CD4-positive, alpha-beta T cell (primary cell): ENCODE measurements at regions not wholly inside any gene's neighbourhood (a gene's known extent, or its start where the extent isn't known, plus 50 kb on each side); places are given as distances from the start of the nearest gene placed in this dataset.

Source experiments
- ATAC-seq: fragments of 200-7000 bp; cut with Tn5 transposase; one replicate; pipeline ENCODE4 v1.10.0; 2022; ENCODE audit warnings: mild to moderate bottlenecking; ENCODE audit not compliant: poor library complexity
- CTCF ChIA-PET: fragments of 350-600 bp; sonication (Branson Sonifier 250); formaldehyde crosslinking; loops from one replicate; lab custom pipeline; 2021; ENCODE audit warnings: antibody characterized with exemption, inconsistent platforms; lab: Charles Lee
- POLR2A ChIA-PET: fragments of 350-600 bp; sonication (Branson Sonifier 250); formaldehyde crosslinking; loops from one replicate; lab custom pipeline; 2021; ENCODE audit warnings: antibody characterized with exemption, inconsistent platforms; lab: Charles Lee
- DNase-seq, 14 experiments: peaks; one replicate each; pipeline ENCODE4 v3.0.0-alpha.2; 2013 to 2020; ENCODE audit warnings: mixed read lengths in 2 of 14
- H3K27ac ChIP-seq, 2 donors: one replicate each; pipeline versions ENCODE4 v1.5.1 to v1.7.0; 2013; ENCODE audit warnings: low read length in 2 of 2, low read depth in 1 of 2, mild to moderate bottlenecking in 1 of 2
- H3K27me3 ChIP-seq, 2 experiments: 1 replicate in 1 of 2; 2 replicates in 1 of 2; pipeline versions ENCODE4 v1.6.1 to v1.7.0; 2013; ENCODE audit warnings: low read length in 2 of 2, control low read depth in 1 of 2, mild to moderate bottlenecking in 1 of 2, moderate library complexity in 1 of 2; ENCODE audit not compliant: insufficient read depth in 2 of 2, control insufficient read depth in 1 of 2
- H3K36me3 ChIP-seq: one replicate; pipeline ENCODE4 v1.6.1; 2013; ENCODE audit warnings: low read length, control low read depth; ENCODE audit not compliant: insufficient read depth
- H3K4me1 ChIP-seq: one replicate; pipeline ENCODE4 v1.6.1; 2013; ENCODE audit warnings: low read length, control low read depth; ENCODE audit not compliant: insufficient read depth
- H3K4me3 ChIP-seq: one replicate; pipeline ENCODE4 v1.5.1; 2013; ENCODE audit warnings: mild to moderate bottlenecking, low read length, moderate library complexity
- H3K9me3 ChIP-seq, 2 experiments: 1 replicate in 1 of 2; 2 replicates in 1 of 2; pipeline versions ENCODE4 v1.6.1 to v1.7.0; 2013; ENCODE audit warnings: low read length in 2 of 2, mild to moderate bottlenecking in 2 of 2, control low read depth in 1 of 2, moderate library complexity in 1 of 2; ENCODE audit not compliant: control insufficient read depth in 1 of 2, insufficient read depth in 1 of 2
- H3K27ac Mint-ChIP-seq: one replicate; pipeline ENCODE4 v1.8.0; 2020; ENCODE audit warnings: mixed read lengths
- H3K27me3 Mint-ChIP-seq: one replicate; pipeline ENCODE4 v1.8.0; 2021; ENCODE audit warnings: mixed read lengths
- H3K36me3 Mint-ChIP-seq: one replicate; pipeline ENCODE4 v1.8.0; 2021; ENCODE audit warnings: low read depth, mixed read lengths
- H3K4me1 Mint-ChIP-seq: one replicate; pipeline ENCODE4 v1.8.0; 2021; ENCODE audit warnings: low read depth, mixed read lengths
- H3K4me3 Mint-ChIP-seq: one replicate; pipeline ENCODE4 v1.8.0; 2020; ENCODE audit warnings: mild to moderate bottlenecking, mixed read lengths
- H3K9me3 Mint-ChIP-seq: one replicate; pipeline ENCODE4 v1.8.0; 2020; ENCODE audit warnings: mixed read lengths
- CTCF ChIP-seq: fragments of 200-600 bp; IDR thresholded peaks from one replicate; pipeline ENCODE4 v1.8.0; 2022; ENCODE audit warnings: antibody characterized with exemption, mild to moderate bottlenecking
- intact Hi-C, 2 experiments: fragments of 100-400 bp; cut with DNase I in 1 of 2; cut with micrococcal nuclease in 1 of 2; formaldehyde crosslinking; loops; one replicate each; pipeline versions ENCODE4 v1.15.1 to v1.9.0; 2023 to 2025; cut with DNase I, micrococcal nuclease

GRCh38 chr10:62462461-62462860, 88.3 kb downstream of the ZNF365 start:
- H3K9me3 Mint-ChIP-seq, result no peaks in the 10 kb centered on the region
- H3K27me3 Mint-ChIP-seq, result peaks cover 5% of the 10 kb centered on the region
- H3K27ac Mint-ChIP-seq, result no peak overlapping the region
- no peak overlapping the region for H3K4me3 Mint-ChIP-seq
- no peak overlapping the region for H3K4me3 ChIP-seq
- no peaks in the 10 kb centered on the region for H3K27me3 ChIP-seq
- no peak for TF ChIP-seq CTCF
- intact Hi-C loops, result no loop called here
- no peak overlapping the region for H3K27ac ChIP-seq
- DNase-seq, result no peak
- H3K4me1 ChIP-seq, result peaks cover 5% of the 10 kb centered on the region
- no peaks in the 10 kb centered on the region for H3K36me3 ChIP-seq
- no peaks in the 10 kb centered on the region for H3K36me3 Mint-ChIP-seq
- H3K4me1 Mint-ChIP-seq, result no peaks in the 10 kb centered on the region
- no peak for ATAC-seq
- ChIA-PET POLR2A (no interaction called here), CTCF (no interaction called here)
- peaks cover 4 to 19% of the 10 kb centered on the region in 2 experiments for H3K9me3 ChIP-seq

GRCh38 chr10:62463364-62463763, 89.2 kb downstream of the ZNF365 start:
- Mint-ChIP-seq H3K4me1 (no peaks in the 10 kb centered on the region), H3K36me3 (no peaks in the 10 kb centered on the region), H3K9me3 (no peaks in the 10 kb centered on the region), H3K4me3 (no peak overlapping the region), H3K27me3 (peaks cover 5% of the 10 kb centered on the region), H3K27ac (no peak overlapping the region)
- DNase-seq, result no peak
- no peak overlapping the region for H3K27ac ChIP-seq
- H3K9me3 ChIP-seq, result peaks cover 4 to 19% of the 10 kb centered on the region in 2 experiments
- ATAC-seq, result no peak
- no peaks in the 10 kb centered on the region for H3K4me1 ChIP-seq
- H3K27me3 ChIP-seq, result no peaks in the 10 kb centered on the region
- ChIA-PET CTCF (no interaction called here), POLR2A (no interaction called here)
- TF ChIP-seq CTCF, result no peak
- intact Hi-C loops, result no loop called here
- no peaks in the 10 kb centered on the region for H3K36me3 ChIP-seq
- H3K4me3 ChIP-seq, result no peak overlapping the region

- ATAC-seq (no peak), DNase-seq (no peak)
- CTCF ChIA-PET, result no interaction called here
- H3K27me3 Mint-ChIP-seq, result peaks cover 5% of the 10 kb centered on the region
- Histone ChIP-seq H3K4me1 (no peaks in the 10 kb centered on the region), H3K27me3 (no peaks in the 10 kb centered on the region), H3K27ac (no peak overlapping the region), H3K4me3 (no peak overlapping the region), H3K36me3 (no peaks in the 10 kb centered on the region), H3K9me3 (peaks cover 4 to 19% of the 10 kb centered on the region in 2 experiments)
- intact Hi-C loops, result no loop called here
- TF ChIP-seq CTCF, result no peak
- POLR2A ChIA-PET, result interaction anchor here (1.1 kb wide), 1 partner anchor 69 kb away, joined by 3 read pairs; no protein-coding TSS in a partner anchor
- H3K4me3 Mint-ChIP-seq, result no peak overlapping the region
- no peaks in the 10 kb centered on the region for H3K4me1 Mint-ChIP-seq
- H3K36me3 Mint-ChIP-seq, result no peaks in the 10 kb centered on the region
- no peaks in the 10 kb centered on the region for H3K9me3 Mint-ChIP-seq
- H3K27ac Mint-ChIP-seq, result no peak overlapping the region
Measured at GRCh38 chr10:62464308-62464707, 90.1 kb downstream of the ZNF365 start.
